ENCODE measurements at regions not wholly inside any gene's neighbourhood (a gene's known extent, or its start where the extent isn't known, plus 50 kb on each side); places are given as distances from the start of the nearest gene placed in this dataset.

GRCh38 chr5:74550927-74551326, 89.6 kb downstream of the ENC1 start:
- TF ChIP-seq CTCF (conservative IDR thresholded peaks at IDR 0.05; ENCODE audit: low read depth in 2 of 2) (no peak), EZH2 (IDR thresholded peaks at IDR 0.05; ENCODE audit: low read depth, unreplicated experiment) (no peak), CREB1 (CRISPR knock-in tag; IDR thresholded peaks at IDR 0.05; ENCODE audit: low read depth) (no peak), POLR2AphosphoS5 (IDR thresholded peaks at IDR 0.05; ENCODE audit: low read depth) (no peak), REST (IDR thresholded peaks at IDR 0.05; ENCODE audit: unreplicated experiment) (no peak), JUNB (IDR thresholded peaks at IDR 0.05; ENCODE audit: unreplicated experiment) (no peak), EZH2phosphoT487 (IDR thresholded peaks at IDR 0.05; ENCODE audit: unreplicated experiment) (no peak)

Measured in GM23338 (cell line).